COR-L47 (cell line): ENCODE measurements at regions not wholly inside any gene's neighbourhood (a gene's known extent, or its start where the extent isn't known, plus 50 kb on each side); places are given as distances from the start of the nearest gene placed in this dataset.
"Not testable (repeated sequence)": the region's sequence is repeated elsewhere in the genome, so short reads cannot be mapped to it uniquely, and the experiment has no call there.

Source experiments
- DNase-seq: peaks from one replicate; lab custom pipeline; 2025; lab: John Stamatoyannopoulos, UW

GRCh38 chr1:38609166-38610025 lies 250.2 kb downstream of the RRAGC start:
- no peak for DNase-seq

GRCh38 chr1:38608202-38608864 lies 251.2 kb downstream of the RRAGC start:
- no peak for DNase-seq

- DNase-seq = no peak
Observed at GRCh38 chr1:38607526-38607925, 252.0 kb downstream of the RRAGC start.

GRCh38 chr1:38605063-38605462 lies 254.5 kb downstream of the RRAGC start:
- DNase-seq = no peak

GRCh38 chr1:38603907-38604306 lies 255.7 kb downstream of the RRAGC start:
- no peak for DNase-seq

- DNase-seq = no peak
Observed at GRCh38 chr1:38600905-38601304, 258.7 kb downstream of the RRAGC start.

GRCh38 chr1:38600286-38600685 lies 259.3 kb downstream of the RRAGC start:
- DNase-seq = no peak

- no peak for DNase-seq
Observed at GRCh38 chr1:38598118-38598517, 261.5 kb downstream of the RRAGC start.

GRCh38 chr1:38589036-38589435 lies 270.5 kb downstream of the RRAGC start:
- DNase-seq = no peak

- no peak for DNase-seq
Observed at GRCh38 chr1:38587766-38588165, 271.8 kb downstream of the RRAGC start.

GRCh38 chr1:38586993-38587646 lies 272.5 kb downstream of the RRAGC start:
- DNase-seq = no peak

GRCh38 chr1:38585971-38586370 lies 273.6 kb downstream of the RRAGC start:
- no peak for DNase-seq

- DNase-seq = no peak
Observed at GRCh38 chr1:38585460-38585859, 274.1 kb downstream of the RRAGC start.

GRCh38 chr1:38584448-38585355 lies 274.9 kb downstream of the RRAGC start:
- DNase-seq = no peak

- DNase-seq = not testable (repeated sequence)
Observed at GRCh38 chr1:38583287-38583686, 276.3 kb downstream of the RRAGC start.

GRCh38 chr1:38581396-38581795 lies 278.2 kb downstream of the RRAGC start:
- no peak for DNase-seq

- no peak for DNase-seq
Observed at GRCh38 chr1:38580594-38580993, 279.0 kb downstream of the RRAGC start.

GRCh38 chr1:38579056-38579455 lies 280.5 kb downstream of the RRAGC start:
- no peak for DNase-seq

- no peak for DNase-seq
Observed at GRCh38 chr1:38578271-38578951, 281.2 kb downstream of the RRAGC start.

GRCh38 chr1:38577937-38578270 lies 281.7 kb downstream of the RRAGC start:
- no peak for DNase-seq

- DNase-seq = no peak
Observed at GRCh38 chr1:38577385-38577784, 282.2 kb downstream of the RRAGC start.
